Hematopoietic multipotent progenitor cell treated with erythropoietin and hydrocortisone succinate and interleukin-3 and kit ligand, for 4 days (in vitro differentiated cells): ENCODE measurements at regions not wholly inside any gene's neighbourhood (a gene's known extent, or its start where the extent isn't known, plus 50 kb on each side); places are given as distances from the start of the nearest gene placed in this dataset.

ENCODE experiments used
- DNase-seq: peaks from one replicate; pipeline ENCODE4 v3.0.0-alpha.2; 2015

DNA sequence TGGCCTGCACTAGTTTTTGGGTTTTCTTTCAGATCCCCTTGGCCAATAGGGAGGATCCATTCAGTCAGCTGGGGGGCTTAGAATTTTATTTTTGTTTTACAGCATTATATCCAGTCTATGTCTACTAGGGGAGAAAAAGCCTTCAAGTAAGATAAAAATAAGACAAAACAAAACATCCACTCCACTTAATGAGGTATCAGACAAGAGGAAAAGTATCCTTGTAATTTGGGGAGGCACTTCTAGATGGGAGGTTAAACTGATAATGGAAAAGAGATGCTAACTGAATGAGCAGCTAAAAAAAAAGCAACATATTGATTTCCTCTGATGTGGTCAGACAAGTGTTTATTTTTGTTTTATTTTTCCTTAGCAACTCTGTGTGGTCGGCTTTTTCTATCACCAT lies 278.0 kb upstream of the ANO3 start:
- DNase-seq = no peak

DNA sequence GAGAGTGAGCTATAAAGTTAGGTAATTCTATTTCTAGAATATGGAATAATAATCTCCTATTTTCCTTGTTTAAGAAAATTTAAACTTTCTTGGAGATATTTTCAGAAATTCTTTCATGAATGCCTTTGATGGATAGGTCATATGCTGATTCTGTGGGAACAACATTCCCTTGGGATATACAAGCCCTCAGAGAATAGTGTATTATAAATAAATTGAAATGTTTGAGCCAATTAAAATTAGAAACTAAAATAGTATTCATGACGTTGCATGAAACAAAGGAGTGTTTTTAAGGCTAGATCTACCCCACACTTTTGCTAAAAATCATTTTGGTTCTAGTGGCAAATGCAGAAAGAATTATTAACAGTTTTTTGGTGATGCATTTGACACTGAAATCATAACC lies 269.3 kb upstream of the ANO3 start:
- DNase-seq = no peak

- DNase-seq = no peak
Measured at GRCh38 chr11:26063915-26064314, 268.0 kb upstream of the ANO3 start.

DNA sequence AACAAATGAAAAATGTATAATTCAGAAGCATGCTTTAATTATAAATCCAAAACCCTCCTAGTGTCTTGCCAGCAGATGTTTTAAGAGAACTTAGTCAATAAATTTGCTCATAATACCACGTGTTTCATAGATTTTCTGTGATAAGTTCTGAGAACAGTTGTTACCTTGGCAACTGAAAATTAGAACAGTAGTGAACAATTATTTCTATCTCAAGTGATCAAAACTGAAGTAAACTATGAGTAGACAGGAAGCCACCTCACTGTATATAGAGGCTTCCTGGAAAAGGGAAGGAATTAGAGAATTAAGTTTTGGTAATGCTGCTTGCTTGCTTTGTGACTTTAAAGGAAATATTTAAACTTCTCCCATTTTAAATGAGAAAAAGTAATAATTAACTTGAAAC lies 266.0 kb upstream of the ANO3 start:
- DNase-seq = no peak

DNA sequence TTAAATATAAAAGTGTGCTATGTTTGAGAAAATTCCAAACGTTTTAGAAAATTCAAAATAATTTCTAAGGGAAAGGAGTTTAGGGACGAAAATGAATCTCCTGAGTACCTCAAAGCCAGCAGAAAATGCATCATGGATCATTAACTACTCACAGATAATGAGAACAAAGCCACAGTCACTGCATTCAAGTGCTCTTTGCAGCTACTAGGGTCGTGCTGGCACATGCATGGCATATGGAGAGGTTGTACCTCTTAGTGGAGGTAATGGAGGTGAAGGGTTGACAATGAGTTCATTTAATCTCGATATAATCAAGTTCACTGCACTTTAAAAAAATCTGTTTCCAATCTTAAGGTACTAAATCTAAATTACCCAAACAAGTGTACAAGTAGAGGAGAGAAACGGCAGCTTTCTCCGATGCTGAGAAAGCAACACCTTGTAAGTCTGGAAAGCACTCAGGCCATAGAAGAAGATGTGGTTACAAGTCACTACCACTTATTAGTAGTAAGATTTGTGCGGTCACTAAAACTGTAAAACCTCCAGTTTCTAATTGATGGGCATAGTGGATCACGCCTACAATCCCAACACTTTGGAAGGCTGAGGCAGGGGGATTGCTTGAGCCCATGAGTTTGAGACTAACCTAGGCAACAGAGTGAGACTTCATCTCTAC lies 261.1 kb upstream of the ANO3 start:
- no peak for DNase-seq

DNA sequence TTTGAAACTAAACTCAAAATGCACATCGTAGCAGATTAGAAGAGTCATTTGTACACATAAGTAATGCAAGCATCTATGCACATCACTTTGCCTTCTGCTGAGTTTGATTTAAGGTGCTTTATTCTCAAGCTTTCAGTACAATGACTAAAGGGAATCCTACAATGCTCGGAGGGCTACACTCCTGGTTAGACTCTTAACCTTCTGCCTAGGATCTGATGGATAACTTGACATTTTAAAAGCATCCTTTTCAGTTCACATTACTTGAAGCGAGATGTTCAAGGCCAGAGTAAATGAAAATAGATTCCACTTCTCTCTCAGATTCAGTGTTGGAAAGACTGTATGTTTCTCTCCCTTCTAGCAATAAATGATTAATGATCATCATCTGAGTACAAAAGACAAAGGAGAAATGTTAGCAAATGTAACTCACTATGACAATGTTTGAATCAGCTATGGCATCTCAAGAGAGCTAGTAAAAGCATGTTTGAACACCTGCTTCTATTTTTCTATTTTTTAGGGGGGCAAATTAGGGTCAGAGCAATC lies 259.2 kb upstream of the ANO3 start:
- no peak for DNase-seq

DNA sequence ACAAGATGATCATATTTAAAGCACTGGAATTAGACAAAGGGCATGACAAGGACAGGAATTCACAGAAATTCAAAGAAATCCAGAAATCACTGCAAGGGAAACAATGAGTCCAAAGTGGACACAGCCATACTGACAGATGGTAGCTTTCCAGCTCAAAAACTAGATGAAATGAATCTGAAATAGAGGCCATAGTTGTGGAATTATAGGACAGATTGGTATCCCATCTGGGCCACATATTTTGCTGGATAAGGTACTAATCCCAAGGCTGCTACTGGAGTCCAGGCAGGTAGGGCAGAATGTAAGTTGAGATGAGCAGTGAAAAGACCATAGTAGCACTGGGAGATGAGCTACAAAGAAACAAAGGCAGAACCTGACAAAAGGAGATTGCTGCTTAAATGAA lies 258.3 kb upstream of the ANO3 start:
- DNase-seq = no peak

GRCh38 chr11:26076233-26076990 lies 255.5 kb upstream of the ANO3 start:
- DNase-seq = no peak

DNA sequence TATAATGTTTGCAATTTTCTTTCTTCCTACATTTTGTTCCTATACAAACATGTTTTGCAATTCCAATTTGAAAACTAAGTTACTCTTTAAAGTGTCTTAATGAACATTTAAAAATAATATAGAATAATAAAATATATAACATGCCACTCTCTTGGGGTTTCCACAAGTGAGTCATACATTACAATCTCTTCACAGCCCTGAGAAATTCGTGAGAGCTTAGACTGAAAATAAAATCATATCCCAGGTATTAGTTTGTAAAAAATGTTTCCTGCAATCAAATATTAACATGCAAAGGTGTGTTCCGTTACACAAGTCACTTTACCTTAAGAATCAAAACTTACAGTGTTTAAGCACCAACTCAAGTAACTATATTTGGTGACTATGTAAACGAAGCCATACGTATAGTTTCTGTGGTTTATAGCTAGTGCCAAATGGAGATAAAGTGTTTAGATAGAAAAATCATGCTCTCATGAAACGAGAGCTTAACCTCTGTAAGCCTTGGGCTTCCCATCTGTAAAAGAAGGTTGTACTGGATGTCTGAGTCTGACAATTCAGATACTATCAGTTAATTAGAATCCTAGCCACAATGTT lies 253.6 kb upstream of the ANO3 start:
- DNase-seq = no peak

- DNase-seq = no peak
Measured at GRCh38 chr11:26084313-26084712, 247.6 kb upstream of the ANO3 start.

DNA sequence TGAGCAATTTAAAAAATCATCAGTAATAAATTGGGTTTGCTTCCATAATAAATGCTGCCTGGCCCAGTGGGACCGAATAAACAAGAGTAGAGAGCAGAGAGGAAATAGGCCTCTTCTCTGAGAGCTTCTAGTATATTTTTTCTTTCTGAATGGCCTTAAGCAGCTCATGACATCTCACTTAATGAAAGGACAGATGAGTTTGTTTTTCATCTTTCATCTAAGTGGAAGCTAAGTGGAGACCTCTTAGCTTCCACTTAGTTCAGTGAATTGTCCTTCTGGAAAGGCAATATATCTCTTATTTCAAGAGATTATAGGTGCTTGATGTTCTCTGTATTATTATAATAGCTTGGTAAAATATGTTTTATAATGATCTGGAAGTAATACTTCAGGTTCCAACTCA lies 245.9 kb upstream of the ANO3 start:
- DNase-seq = no peak

DNA sequence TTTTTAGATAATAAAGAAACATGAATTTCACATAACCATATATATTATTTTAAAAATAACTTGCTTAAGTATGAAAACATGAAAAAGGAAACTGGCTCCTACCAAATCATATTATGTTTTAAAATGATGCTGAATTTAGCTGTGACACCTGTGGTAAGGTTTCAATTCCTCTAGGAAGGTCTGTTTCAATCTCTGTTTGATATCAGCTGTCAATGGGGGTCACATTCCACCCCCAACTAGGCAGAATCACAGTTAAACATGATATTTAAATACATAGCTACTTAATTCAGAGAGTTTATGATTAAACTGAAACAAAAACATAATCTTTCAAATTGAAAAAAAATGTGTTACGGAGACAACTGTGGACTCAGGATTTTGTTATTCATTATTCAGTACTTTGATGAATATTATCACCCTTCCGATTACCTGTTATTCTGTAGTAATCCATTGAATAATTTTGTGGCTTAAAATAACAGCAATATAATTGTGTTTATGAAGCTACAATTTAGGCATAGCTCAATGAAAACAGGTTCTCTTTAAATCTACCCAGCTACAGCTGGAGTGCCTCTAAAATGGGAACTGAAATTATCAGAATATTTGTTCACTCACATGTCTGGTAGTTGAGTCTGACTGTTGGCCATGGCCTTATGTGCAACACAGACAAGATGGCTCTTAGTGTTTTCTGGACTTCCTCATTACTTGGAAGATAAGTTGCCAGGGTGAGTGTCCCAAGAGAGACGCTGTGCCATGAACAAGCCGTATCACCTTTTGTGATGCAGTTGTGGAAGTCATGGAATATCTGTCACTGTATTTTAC lies 244.6 kb upstream of the ANO3 start:
- DNase-seq = no peak

DNA sequence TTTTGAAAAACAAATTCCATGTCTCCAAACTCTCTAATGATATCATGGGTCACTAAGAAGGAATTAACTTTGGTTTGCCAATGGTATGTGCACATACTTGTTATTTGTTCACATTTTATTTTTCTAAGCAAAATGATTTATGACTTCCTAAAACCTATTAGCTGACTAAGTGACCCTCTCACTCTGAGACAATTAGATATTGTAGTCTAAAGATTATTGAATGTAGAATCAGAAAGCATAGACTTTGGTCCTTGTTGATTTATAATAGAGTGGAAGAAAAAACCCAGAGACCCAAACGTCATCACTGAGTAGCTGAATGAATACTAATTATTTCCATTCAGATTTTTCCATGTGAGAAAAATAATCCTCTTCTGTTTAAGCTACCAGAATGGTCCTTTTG lies 243.5 kb upstream of the ANO3 start:
- DNase-seq = no peak

GRCh38 chr11:26090651-26091050 lies 241.3 kb upstream of the ANO3 start:
- DNase-seq = no peak

DNA sequence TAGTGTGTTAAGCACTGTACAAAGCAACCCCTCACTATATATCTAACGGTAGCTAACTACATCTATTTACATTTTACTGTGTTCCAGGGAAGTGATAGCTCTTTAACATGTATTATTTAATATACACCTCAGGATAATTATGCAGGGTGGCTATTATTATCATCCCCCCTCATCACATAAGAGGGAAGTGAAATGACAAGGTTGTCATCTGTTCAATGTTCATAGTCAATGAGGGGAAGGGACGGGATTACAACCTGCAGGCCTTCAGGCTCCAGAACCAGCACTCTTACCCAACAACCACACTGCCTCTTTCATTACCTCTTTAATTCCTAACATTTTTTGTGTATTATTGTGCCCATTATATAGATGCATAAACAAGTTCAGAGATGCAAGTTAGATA lies 238.7 kb upstream of the ANO3 start:
- DNase-seq = no peak

- DNase-seq = no peak
Measured at GRCh38 chr11:26095340-26095739, 236.6 kb upstream of the ANO3 start.

- no peak for DNase-seq
Measured at GRCh38 chr11:26096451-26096850, 235.5 kb upstream of the ANO3 start.

- no peak for DNase-seq
Measured at GRCh38 chr11:26102325-26102724, 229.6 kb upstream of the ANO3 start.

DNA sequence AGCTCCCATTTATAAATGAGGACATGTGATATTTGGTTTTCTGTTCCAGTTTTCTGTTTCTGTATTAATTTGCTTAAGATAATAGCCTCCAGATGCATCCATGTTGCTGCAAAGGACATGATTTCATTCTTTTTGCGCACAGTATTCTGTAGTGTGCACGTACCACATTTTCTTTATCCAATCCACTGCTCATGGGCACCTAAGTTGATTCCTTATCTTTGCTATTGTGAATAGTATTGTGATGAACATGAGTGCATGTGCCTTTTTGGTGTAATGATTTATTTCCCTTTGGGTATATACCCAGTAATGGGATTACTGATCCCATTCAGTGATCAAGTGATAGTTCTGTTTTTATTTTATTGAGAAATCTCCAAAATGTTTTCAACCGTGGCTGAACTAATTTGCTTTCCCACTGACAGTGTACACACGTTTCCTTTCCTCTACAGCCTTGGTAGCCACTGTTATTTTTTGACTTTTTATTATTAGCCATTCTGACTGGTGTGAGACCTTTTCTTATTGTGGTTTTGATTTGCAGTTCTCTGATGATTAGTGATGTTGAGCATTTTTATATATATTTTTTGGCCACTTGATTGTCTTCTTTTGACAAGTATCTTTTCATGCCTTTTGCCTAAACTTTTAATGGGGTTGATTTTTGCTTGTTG lies 226.0 kb upstream of the ANO3 start:
- no peak for DNase-seq

DNA sequence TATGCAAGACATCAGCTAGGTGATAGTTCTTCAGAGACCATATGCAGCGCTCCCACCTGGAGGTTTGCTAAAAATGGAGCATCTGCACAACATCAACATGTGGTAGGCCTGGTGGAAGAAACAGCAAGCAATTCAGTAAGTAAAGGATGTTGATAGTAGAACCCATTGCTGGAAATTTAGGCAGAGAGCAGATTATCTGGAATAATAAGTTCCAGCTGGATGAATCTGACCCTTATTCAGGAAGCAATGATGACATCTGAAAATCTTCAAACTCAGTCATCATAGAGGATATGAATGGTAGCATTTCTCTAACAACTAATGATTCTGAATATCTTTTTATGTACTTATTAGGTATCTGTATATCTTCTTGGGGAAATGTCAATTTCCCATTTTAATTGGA lies 225.2 kb upstream of the ANO3 start:
- DNase-seq = no peak

DNA sequence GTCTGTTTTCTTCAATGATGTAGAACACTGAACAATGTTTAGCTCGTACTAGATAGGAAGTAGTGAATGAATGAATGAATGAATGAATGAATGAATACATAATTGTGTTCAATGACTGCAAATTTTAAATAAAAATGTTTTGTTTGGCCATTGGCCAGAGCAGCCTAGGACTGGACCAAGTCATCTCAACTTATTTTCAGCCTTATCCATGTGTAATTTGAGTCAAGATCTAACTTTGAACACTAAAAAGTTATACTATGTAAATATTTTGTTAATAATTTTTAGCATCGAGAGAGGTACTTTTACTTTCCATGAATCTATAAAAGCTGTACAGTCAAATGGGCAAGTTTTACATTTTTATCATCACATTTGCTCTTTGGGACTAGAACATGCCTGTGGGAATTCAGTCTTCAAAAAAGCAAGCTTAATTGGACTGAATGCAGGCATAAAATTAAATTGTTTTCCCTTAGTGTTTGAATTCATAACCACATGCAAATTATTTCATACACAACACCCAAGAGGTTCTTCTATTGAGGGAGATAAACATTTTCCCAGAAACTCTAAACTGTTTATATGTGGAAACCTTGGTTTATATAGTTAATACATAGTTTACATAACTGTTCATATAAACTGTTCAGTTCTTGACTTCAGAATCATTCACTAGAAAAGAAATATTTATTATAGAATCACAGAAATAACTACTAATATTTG lies 222.1 kb upstream of the ANO3 start:
- DNase-seq = no peak

GRCh38 chr11:26112264-26112663 lies 219.7 kb upstream of the ANO3 start:
- no peak for DNase-seq
